Keratinocyte (primary cell): ENCODE measurements at regions not wholly inside any gene's neighbourhood (a gene's known extent, or its start where the extent isn't known, plus 50 kb on each side); places are given as distances from the start of the nearest gene placed in this dataset.

Source experiments
- DNase-seq: peaks from one replicate; pipeline ENCODE4 v3.0.0-alpha.2; 2011; ENCODE audit warnings: low read depth, missing footprints, low spot score
- FAIRE-seq: peaks from 2 replicates; lab custom pipeline; 2011; peaks lifted over from hg19 to GRCh38; lab: Jason Lieb, UNC
- H2AFZ ChIP-seq: 2 replicates; pipeline ENCODE4 v1.6.0; 2012; ENCODE audit warnings: low read length, control low read depth, inconsistent platforms; ENCODE audit not compliant: control insufficient read depth
- H3K27ac ChIP-seq: 2 replicates; pipeline ENCODE4 v1.5.1; 2011; ENCODE audit warnings: low read length; ENCODE audit not compliant: control insufficient read depth, insufficient read depth
- H3K27me3 ChIP-seq: 3 replicates; pipeline ENCODE4 v1.6.0; 2011; ENCODE audit warnings: low read length; ENCODE audit not compliant: control insufficient read depth, insufficient read depth; ENCODE audit errors: extremely low read depth
- H3K36me3 ChIP-seq, 2 experiments: 2 replicates in 1 of 2; 3 replicates in 1 of 2; pipeline ENCODE4 v1.5.1; 2011; ENCODE audit warnings: low read length in 2 of 2, mild to moderate bottlenecking in 1 of 2; ENCODE audit not compliant: control insufficient read depth in 2 of 2, insufficient read depth in 2 of 2; ENCODE audit errors: extremely low read depth in 1 of 2
- H3K4me1 ChIP-seq: 3 replicates; pipeline ENCODE4 v1.5.1; 2011; ENCODE audit warnings: low read length; ENCODE audit not compliant: control insufficient read depth, insufficient read depth; ENCODE audit errors: extremely low read depth
- H3K4me2 ChIP-seq: 3 replicates; pipeline ENCODE4 v1.6.0; 2011; ENCODE audit warnings: low read depth, low read length; ENCODE audit not compliant: control insufficient read depth, insufficient read depth; ENCODE audit errors: extremely low read depth
- H3K4me3 ChIP-seq, 3 experiments: fragments of 200-600 bp in 1 of 3; sonication (generic) in 1 of 3; 2 replicates in 2 of 3; 3 replicates in 1 of 3; pipeline ENCODE4 v1.5.1; 2011 to 2016; ENCODE audit warnings: low read length in 3 of 3, mild to moderate bottlenecking in 3 of 3, control low read depth in 2 of 3, inconsistent platforms in 1 of 3, low read depth in 1 of 3, mixed read lengths in 1 of 3, mixed run types in 1 of 3, moderate library complexity in 1 of 3; ENCODE audit not compliant: control insufficient read depth in 2 of 3, insufficient read depth in 2 of 3; ENCODE audit errors: extremely low read depth in 1 of 3
- H3K79me2 ChIP-seq: 2 replicates; pipeline ENCODE4 v1.6.0; 2012; ENCODE audit warnings: low read length; ENCODE audit not compliant: control insufficient read depth, insufficient read depth
- H3K9ac ChIP-seq: 3 replicates; pipeline ENCODE4 v1.6.0; 2011; ENCODE audit warnings: low read length; ENCODE audit not compliant: control insufficient read depth, insufficient read depth; ENCODE audit errors: extremely low read depth
- H3K9me1 ChIP-seq: 3 replicates; pipeline ENCODE4 v1.6.0; 2011; ENCODE audit warnings: low read length; ENCODE audit not compliant: control insufficient read depth, insufficient read depth; ENCODE audit errors: extremely low read depth
- H3K9me3 ChIP-seq: 2 replicates; pipeline ENCODE4 v1.5.1; 2012; ENCODE audit warnings: low read depth, low read length; ENCODE audit not compliant: control insufficient read depth
- H4K20me1 ChIP-seq: 3 replicates; pipeline ENCODE4 v1.6.0; 2011; ENCODE audit warnings: low read length; ENCODE audit not compliant: control insufficient read depth, insufficient read depth; ENCODE audit errors: extremely low read depth
- EZH2 ChIP-seq: IDR thresholded peaks from one replicate; pipeline ENCODE4 v1.6.1; 2012; ENCODE audit warnings: inconsistent platforms, mild to moderate bottlenecking, low read length, moderate library complexity
- dilution Hi-C: fragments of 300-500 bp; cut with MboI; formaldehyde crosslinking; loops from one replicate; pipeline ENCODE4 v1.7.0; 2020; ENCODE audit warnings: low sequenced_read_pairs; ENCODE audit not compliant: extremely low pct_ligation_motif_present
- TF ChIP-seq, protein P1 (sequence below), 3 experiments: IDR thresholded peaks in 1 of 3; conservative IDR thresholded peaks in 1 of 3; optimal IDR thresholded peaks in 1 of 3; 2 replicates in 2 of 3; 3 replicates in 1 of 3; pipeline versions ENCODE3 to v1.5.1; 2011; ENCODE audit warnings: low read length in 3 of 3, mild to moderate bottlenecking in 3 of 3, moderate library complexity in 2 of 3, control low read depth in 1 of 3, inconsistent platforms in 1 of 3; ENCODE audit not compliant: insufficient read depth in 2 of 3; ENCODE audit errors: extremely low read depth in 1 of 3

DNA sequence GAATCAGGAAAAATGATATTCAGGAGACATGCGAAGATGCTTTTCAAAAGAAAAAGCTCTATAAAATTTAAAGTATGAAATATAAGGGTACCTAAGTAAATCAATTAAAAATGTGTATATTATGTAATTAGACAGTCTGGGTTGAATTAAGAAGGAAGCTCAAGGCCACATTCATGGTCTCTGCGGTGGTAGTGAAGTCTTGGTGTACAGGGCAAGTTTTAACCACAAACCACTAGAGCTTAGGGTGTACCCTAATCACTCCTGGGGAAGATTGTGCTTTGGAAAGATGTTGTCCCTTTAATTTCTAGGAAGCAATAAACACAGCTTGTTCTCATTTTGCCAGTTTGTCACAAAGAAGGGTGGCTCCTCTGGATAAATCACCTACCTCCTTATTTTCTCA, 287.2 kb upstream of the ZNF608 start:
- no peaks in the 10 kb centered on the region for H3K4me1 ChIP-seq
- TF ChIP-seq EZH2, result no peak
- TF ChIP-seq, protein P1, sequence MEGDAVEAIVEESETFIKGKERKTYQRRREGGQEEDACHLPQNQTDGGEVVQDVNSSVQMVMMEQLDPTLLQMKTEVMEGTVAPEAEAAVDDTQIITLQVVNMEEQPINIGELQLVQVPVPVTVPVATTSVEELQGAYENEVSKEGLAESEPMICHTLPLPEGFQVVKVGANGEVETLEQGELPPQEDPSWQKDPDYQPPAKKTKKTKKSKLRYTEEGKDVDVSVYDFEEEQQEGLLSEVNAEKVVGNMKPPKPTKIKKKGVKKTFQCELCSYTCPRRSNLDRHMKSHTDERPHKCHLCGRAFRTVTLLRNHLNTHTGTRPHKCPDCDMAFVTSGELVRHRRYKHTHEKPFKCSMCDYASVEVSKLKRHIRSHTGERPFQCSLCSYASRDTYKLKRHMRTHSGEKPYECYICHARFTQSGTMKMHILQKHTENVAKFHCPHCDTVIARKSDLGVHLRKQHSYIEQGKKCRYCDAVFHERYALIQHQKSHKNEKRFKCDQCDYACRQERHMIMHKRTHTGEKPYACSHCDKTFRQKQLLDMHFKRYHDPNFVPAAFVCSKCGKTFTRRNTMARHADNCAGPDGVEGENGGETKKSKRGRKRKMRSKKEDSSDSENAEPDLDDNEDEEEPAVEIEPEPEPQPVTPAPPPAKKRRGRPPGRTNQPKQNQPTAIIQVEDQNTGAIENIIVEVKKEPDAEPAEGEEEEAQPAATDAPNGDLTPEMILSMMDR (optimal IDR thresholded peaks at IDR 0.05 in 1 of 3, IDR thresholded peaks at IDR 0.05 in 1 of 3, conservative IDR thresholded peaks at IDR 0.05 in 1 of 3; ENCODE audit: extremely low read depth in 1 of 3, insufficient read depth in 2 of 3, low read length in 3 of 3), result no peak
- FAIRE-seq, result no peak

DNA sequence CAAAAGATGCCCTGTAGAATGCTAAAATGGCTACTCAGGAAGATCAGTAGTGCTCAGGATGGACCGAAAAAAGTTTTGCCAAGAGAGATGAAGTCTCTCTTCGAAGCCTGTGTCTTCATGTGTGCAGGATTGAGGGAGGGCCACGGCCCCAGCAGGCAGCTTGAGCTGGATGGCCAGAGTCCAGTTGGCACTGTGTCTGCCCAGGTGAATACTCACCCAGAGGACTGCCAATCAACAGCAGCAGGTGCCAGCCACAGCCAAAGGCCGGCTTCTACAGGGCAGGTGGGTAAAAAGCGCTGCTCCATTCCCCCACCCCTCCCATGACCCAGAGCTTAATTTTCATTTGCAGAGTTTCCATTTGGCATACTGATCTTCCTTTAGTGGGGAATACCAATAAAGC, 287.9 kb upstream of the ZNF608 start:
- H3K4me1 ChIP-seq, result no peaks in the 10 kb centered on the region
- H3K27me3 ChIP-seq, result no peaks in the 10 kb centered on the region
- no peaks in the 10 kb centered on the region for H3K9me1 ChIP-seq
- TF ChIP-seq, protein P1 (optimal IDR thresholded peaks at IDR 0.05 in 1 of 3, IDR thresholded peaks at IDR 0.05 in 1 of 3, conservative IDR thresholded peaks at IDR 0.05 in 1 of 3; ENCODE audit: extremely low read depth in 1 of 3, insufficient read depth in 2 of 3, low read length in 3 of 3), result no peak
- TF ChIP-seq EZH2, result no peak
- H4K20me1 ChIP-seq, result no peaks in the 10 kb centered on the region
- no peak overlapping the region for H3K4me2 ChIP-seq
- no peaks in the 10 kb centered on the region for H3K9me3 ChIP-seq
- no peak overlapping the region for H2AFZ ChIP-seq
- no peak overlapping the region for H3K9ac ChIP-seq
- dilution Hi-C loops, result no loop called here
- no peaks in the 10 kb centered on the region for H3K36me3 ChIP-seq
- DNase-seq (no peak), FAIRE-seq (no peak)
- H3K4me3 ChIP-seq, result no peak overlapping the region
- no peak overlapping the region for H3K27ac ChIP-seq
- no peaks in the 10 kb centered on the region for H3K79me2 ChIP-seq

More for the DNA sequence above, 287.2 kb upstream of the ZNF608 start:
- Histone ChIP-seq H3K27ac (no peak overlapping the region), H2AFZ (no peak overlapping the region), H3K9me3 (no peaks in the 10 kb centered on the region), H3K79me2 (no peaks in the 10 kb centered on the region), H3K4me3 (no peak overlapping the region), H3K27me3 (no peaks in the 10 kb centered on the region), H3K9me1 (no peaks in the 10 kb centered on the region), H4K20me1 (no peaks in the 10 kb centered on the region), H3K4me2 (no peak overlapping the region), H3K9ac (no peak overlapping the region), H3K36me3 (no peaks in the 10 kb centered on the region)
- no peak for DNase-seq
- dilution Hi-C loops, result no loop called here
